ENCODE measurements at regions not wholly inside any gene's neighbourhood (a gene's known extent, or its start where the extent isn't known, plus 50 kb on each side); places are given as distances from the start of the nearest gene placed in this dataset.
"Not testable (repeated sequence)": the region's sequence is repeated elsewhere in the genome, so short reads cannot be mapped to it uniquely, and the experiment has no call there.

DNA sequence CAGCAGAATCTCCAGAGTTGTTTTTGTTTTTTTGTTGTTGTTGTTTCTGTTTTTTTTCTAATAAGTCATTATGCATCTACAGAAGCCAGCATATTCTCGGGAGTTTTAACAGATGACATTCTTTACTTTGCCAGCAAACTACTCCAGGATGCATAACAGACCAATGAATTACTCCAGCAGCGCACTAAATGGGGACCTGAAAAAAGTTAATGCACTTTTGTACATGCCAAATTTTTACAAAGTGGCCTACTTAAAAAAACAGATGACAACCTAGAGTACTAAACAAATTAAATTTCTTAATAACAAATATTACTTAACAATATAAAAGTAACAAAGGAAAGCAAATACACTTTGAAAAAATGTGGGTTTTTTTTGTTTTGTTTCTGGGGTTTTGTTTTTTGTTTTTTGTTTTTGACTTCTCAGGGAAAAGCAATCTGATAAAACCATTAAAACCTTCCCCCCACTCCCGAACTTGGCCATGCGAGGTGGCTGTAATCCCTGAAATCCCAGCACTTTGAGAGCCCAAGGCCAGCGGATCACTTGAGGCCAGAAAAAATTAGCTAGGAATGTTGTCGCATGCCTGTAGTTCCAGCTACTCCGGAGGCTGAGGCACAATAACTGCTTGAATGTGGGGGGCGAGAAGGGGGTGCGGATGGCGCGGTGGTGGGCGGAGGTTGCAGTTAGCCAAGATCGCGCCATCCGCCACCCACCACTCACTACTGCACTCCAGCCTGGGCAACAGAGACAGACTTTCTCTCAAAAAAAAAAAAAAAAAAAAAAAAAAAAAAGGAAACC is 352.4 kb downstream of the CETN3 start:
- TF ChIP-seq ZNF274 (IDR thresholded peaks at IDR 0.05; ENCODE audit: low read depth, low read length): no peak
- no peak overlapping the region for H3K4me3 ChIP-seq (ENCODE audit: low read length)

DNA sequence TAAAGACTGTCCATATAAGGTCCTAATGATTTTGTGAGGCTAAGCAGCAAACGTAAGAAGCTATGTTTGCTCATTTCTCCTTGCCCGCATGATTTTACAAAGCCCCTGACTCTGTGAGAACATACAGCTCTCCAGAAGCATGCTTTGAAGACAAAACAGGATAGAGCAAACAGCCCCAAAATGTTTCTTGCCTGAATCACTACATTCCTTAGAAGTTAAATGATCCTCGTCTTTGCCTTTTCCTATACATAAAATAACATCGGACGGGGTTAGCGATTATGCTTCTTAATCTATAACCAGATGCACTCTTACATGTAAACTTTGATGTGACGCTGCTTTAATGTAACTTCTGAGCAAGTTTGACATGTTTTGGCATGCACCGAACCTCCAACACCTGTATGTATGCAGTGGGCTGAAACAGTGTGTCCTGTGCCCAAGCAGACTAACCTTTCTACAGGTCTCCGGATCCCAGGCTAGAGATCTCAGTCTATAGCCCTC is 353.7 kb downstream of the CETN3 start:
- no peak overlapping the region for H3K4me3 ChIP-seq (ENCODE audit: low read length)
- no peak for TF ChIP-seq ZNF274 (IDR thresholded peaks at IDR 0.05; ENCODE audit: low read depth, low read length)

- no peak for TF ChIP-seq ZNF274 (IDR thresholded peaks at IDR 0.05; ENCODE audit: low read depth, low read length)
- H3K4me3 ChIP-seq (ENCODE audit: low read length): no peak overlapping the region
These were observed 354.9 kb downstream of the CETN3 start for GRCh38 chr5:90054612-90055011.

GRCh38 chr5:90051756-90052155 is 357.8 kb downstream of the CETN3 start:
- no peak for TF ChIP-seq ZNF274 (IDR thresholded peaks at IDR 0.05; ENCODE audit: low read depth, low read length)
- no peak overlapping the region for H3K4me3 ChIP-seq (ENCODE audit: low read length)

- H3K4me3 ChIP-seq (ENCODE audit: low read length): no peak overlapping the region
- no peak for TF ChIP-seq ZNF274 (IDR thresholded peaks at IDR 0.05; ENCODE audit: low read depth, low read length)
These were observed 359.5 kb downstream of the CETN3 start for GRCh38 chr5:90050103-90050502.

- H3K4me3 ChIP-seq (ENCODE audit: low read length): no peak overlapping the region
- TF ChIP-seq ZNF274 (IDR thresholded peaks at IDR 0.05; ENCODE audit: low read depth, low read length): no peak
These were observed 362.4 kb downstream of the CETN3 start for GRCh38 chr5:90047113-90047512.

DNA sequence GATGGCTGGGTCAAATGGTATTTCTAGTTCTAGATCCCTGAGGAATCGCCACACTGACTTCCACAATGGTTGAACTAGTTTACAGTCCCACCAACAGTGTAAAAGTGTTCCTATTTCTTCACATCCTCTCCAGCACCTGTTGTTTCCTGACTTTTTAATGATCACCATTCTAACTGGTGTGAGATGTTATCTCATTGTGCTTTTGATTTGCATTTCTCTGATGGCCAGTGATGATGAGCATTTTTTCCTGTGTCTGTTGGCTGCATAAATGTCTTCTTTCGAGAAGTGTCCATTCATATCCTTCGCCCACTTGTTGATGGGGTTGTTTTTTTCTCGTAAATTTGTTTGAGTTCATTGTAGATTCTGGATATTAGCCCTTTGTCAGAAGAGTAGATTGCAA is 369.5 kb downstream of the CETN3 start:
- H3K4me3 ChIP-seq (ENCODE audit: low read length): not testable (repeated sequence)

- no peak for TF ChIP-seq ZNF274 (IDR thresholded peaks at IDR 0.05; ENCODE audit: low read depth, low read length)
- H3K4me3 ChIP-seq (ENCODE audit: low read length): no peak overlapping the region
These were observed 371.9 kb downstream of the CETN3 start for GRCh38 chr5:90037646-90038045.

DNA sequence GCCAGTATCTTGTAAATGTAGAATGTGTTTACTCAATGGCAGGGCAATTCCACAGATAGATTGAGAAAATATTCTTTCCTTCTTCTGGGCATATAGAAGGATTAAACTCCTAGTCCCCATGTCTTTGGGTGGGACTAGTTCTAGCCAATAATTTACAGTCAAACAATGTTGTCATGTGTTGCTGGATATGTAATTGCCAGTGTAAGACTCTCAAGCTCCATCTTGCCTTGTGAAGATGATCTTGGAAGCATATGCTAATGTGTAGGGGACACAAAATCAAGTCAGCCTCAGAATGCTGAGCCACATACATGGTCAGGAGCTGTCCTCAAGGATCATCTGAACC is 386.9 kb downstream of the CETN3 start:
- H3K4me3 ChIP-seq (ENCODE audit: low read length): no peak overlapping the region
- no peak for TF ChIP-seq ZNF274 (IDR thresholded peaks at IDR 0.05; ENCODE audit: low read depth, low read length)

- H3K4me3 ChIP-seq (ENCODE audit: low read length): no peak overlapping the region
- no peak for TF ChIP-seq ZNF274 (IDR thresholded peaks at IDR 0.05; ENCODE audit: low read depth, low read length)
These were observed 387.4 kb downstream of the CETN3 start for GRCh38 chr5:90022002-90022710.

GRCh38 chr5:90020575-90021538 is 388.7 kb downstream of the CETN3 start:
- H3K4me3 ChIP-seq (ENCODE audit: low read length): no peak overlapping the region; the same call in 1 of the 2 replicates
- no peak for TF ChIP-seq ZNF274 (IDR thresholded peaks at IDR 0.05; ENCODE audit: low read depth, low read length)

- H3K4me3 ChIP-seq (ENCODE audit: low read length): no peak overlapping the region
- TF ChIP-seq ZNF274 (IDR thresholded peaks at IDR 0.05; ENCODE audit: low read depth, low read length): no peak
These were observed 392.3 kb downstream of the CETN3 start for GRCh38 chr5:90017239-90017638.

- no peak for TF ChIP-seq ZNF274 (IDR thresholded peaks at IDR 0.05; ENCODE audit: low read depth, low read length)
- H3K4me3 ChIP-seq (ENCODE audit: low read length): no peak overlapping the region
These were observed 394.0 kb downstream of the CETN3 start for GRCh38 chr5:90015584-90016018.

DNA sequence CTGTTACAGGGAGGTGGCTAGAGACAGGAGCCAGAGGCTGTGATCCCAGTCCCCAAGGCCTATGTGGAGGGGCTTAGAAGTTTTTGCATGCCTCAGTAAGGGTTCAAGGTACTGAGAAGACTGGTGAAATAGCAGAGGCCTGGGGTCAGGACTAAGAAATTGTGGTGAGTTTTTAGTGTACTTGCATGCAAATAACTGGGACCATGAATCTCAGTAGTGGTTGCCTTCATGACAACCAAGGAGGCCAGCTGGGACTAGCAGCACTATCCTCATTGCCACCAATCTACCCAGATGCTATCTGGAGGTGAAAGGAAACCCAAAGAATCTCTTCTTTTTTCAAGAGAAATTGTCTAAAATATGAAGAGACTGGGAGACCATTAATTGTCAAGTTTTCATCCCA is 395.1 kb downstream of the CETN3 start:
- no peak for TF ChIP-seq ZNF274 (IDR thresholded peaks at IDR 0.05; ENCODE audit: low read depth, low read length)
- no peak overlapping the region; the same call in 1 of the 2 replicates for H3K4me3 ChIP-seq (ENCODE audit: low read length)

Data from GM08714 (cell line).